GM12864 (cell line): ENCODE measurements at regions not wholly inside any gene's neighbourhood (a gene's known extent, or its start where the extent isn't known, plus 50 kb on each side); places are given as distances from the start of the nearest gene placed in this dataset.

Experiments
- DNase-seq: peaks from one replicate; pipeline ENCODE4 v3.0.0-alpha.2; 2011; ENCODE audit warnings: low read depth
- H3K4me3 ChIP-seq: 2 replicates; pipeline ENCODE4 v1.5.1; 2011; ENCODE audit warnings: mild to moderate bottlenecking, low read depth, low read length, control low read depth
- CTCF ChIP-seq: IDR thresholded peaks from 2 replicates; pipeline ENCODE4 v1.5.1; 2011; ENCODE audit warnings: low read depth, mild to moderate bottlenecking, moderate library complexity, low read length, control low read depth, inconsistent platforms; ENCODE audit errors: missing control alignments

- no peak overlapping the region for H3K4me3 ChIP-seq
- TF ChIP-seq CTCF: no peak
- no peak for DNase-seq
Measured at GRCh38 chrX:15938072-15938471, 83.5 kb upstream of the AP1S2 start.

GRCh38 chrX:15931362-15931761 is 76.7 kb upstream of the AP1S2 start:
- no peak for TF ChIP-seq CTCF
- no peak overlapping the region for H3K4me3 ChIP-seq
- DNase-seq: no peak

GRCh38 chrX:15930585-15930984 is 76.0 kb upstream of the AP1S2 start:
- no peak overlapping the region for H3K4me3 ChIP-seq
- TF ChIP-seq CTCF: peak; percentile 16
- peak; percentile 13 for DNase-seq

- DNase-seq: no peak
- no peak overlapping the region for H3K4me3 ChIP-seq
- no peak for TF ChIP-seq CTCF
Measured at GRCh38 chrX:15929194-15929593, 74.6 kb upstream of the AP1S2 start.

GRCh38 chrX:15926622-15927021 is 72.0 kb upstream of the AP1S2 start:
- no peak for DNase-seq
- TF ChIP-seq CTCF: no peak
- H3K4me3 ChIP-seq: no peak overlapping the region

- no peak for DNase-seq
- no peak overlapping the region for H3K4me3 ChIP-seq
- TF ChIP-seq CTCF: no peak
Measured at GRCh38 chrX:15918003-15918402, 63.4 kb upstream of the AP1S2 start.

- no peak for TF ChIP-seq CTCF
- no peak overlapping the region for H3K4me3 ChIP-seq
- no peak for DNase-seq
Measured at GRCh38 chrX:15916704-15917084, 62.1 kb upstream of the AP1S2 start.
